ENCODE measurements at regions not wholly inside any gene's neighbourhood (a gene's known extent, or its start where the extent isn't known, plus 50 kb on each side); places are given as distances from the start of the nearest gene placed in this dataset.

DNA sequence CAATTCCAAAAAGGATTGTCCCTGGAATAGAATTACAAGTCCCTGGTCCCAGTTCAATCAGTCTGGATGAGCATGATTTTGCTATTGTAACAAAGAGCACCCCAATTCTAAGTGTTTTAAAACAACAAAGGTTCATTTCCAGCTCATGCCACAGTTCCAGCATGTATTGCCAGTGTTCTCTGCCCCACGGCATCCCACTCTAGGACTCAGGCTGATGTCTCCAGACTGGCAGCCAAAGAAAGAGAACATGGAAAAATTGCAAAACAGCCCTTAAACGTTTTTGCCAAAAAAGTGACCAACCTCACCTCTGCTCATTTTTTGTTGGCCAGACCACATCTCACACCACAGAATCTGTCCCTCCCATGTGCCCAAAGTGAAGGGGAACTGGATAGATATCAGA, 116.0 kb upstream of the PLXNC1 start:
- DNase-seq, result no peak

DNA sequence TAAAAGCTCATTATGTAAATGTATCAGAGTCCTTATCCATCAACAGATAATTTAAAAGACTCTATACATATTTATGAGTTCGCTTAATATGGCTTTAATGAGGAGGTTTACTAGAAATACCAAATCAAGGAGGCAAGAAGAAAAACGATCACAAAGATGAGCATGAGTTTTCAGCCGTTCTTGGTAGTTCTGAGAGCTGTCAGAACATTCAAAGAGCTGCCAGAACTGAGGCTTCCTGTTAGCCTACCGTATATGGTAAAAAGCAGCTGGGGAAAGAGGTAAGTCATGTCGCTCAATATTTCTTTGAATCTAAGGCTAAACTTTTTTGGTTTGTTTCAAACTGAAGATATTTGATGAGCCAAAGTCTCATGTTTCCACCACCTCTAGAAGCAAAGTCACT, 115.3 kb upstream of the PLXNC1 start:
- no peak for DNase-seq

DNA sequence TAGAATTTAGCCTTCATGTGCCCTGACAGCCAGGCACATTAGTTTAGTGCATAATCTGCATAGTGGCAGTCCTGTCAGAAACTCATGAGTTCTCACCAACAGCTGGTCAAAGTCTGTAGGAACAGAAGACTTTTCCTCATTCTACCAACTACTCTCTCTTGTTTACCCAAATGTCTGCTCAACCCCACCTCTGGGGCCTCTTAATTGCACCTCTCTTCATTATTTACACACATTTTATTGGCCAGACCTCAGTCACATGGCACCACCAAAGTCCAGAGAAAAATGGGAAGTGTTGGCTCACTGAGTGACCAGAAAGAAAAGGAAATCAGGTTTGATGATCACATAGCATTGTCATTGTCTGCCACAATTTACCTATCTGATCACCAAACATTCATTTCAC, 114.6 kb upstream of the PLXNC1 start:
- DNase-seq, result no peak

DNA sequence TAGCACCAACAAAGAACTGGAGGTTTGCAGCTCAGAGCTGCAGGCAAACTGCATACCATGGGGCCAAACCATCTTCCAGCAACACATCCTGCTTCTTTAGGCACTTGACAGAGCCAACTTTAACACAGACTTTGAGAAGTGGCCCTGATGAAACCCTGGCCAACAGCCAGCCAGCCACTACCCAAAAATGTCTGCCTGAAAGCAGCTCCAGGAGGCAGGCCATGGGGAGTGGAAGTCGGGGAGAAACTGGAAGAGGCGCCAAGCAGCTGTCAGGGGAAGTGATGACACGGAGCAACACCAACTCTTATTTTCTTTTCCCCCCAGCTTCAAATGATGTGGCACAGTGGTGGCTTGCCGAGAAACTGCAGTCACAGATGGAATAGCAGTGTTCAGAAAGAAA, 110.9 kb upstream of the PLXNC1 start:
- DNase-seq, result peak; percentile 15

DNA sequence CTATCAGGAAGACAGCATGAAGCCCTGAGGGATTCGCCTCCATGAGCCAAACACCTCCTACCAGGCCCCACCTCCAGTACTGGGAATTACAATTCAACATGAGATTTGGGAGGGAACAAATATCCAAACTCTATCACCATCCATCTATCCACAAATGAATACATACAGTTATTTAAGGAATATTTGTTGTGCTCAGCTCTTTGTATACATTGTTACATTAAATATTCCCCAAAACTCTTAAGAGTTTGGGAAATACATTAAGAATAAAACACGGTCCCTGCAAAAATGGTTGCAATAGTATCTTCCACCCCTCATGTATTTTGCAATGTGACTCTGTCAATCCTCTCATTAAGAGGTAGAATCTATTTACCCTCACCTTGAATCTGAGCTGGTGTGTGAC, 109.8 kb upstream of the PLXNC1 start:
- no peak for DNase-seq

DNA sequence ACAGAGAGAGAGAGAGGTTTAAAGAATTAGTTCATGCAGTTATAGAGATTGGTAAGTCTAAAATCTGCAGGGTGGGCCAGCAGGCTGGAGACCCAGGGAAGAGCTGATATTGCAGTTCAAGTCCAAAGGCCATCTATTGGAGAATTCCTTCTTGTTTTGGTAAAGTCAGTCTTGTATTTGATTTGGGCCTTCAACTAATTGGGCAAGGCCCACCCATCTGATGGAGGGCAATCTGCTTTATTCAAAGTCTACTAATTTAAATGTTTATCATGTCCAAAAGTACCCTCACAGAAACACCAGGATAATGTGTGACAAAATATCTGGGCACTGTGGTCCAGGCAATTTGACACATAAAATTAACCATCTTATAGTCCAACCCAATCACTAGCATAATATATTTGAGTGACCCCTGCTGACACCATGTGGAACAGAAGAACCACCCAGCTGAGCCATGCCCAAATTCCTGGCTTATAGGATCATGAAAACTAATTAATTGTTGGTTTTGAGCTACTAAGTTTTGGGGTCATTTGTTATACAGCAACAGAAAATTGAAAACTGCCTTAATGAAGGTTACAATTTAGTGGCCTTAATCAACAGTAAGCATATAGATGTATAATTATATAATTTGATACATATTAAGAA, 109.1 kb upstream of the PLXNC1 start:
- DNase-seq, result no peak

DNA sequence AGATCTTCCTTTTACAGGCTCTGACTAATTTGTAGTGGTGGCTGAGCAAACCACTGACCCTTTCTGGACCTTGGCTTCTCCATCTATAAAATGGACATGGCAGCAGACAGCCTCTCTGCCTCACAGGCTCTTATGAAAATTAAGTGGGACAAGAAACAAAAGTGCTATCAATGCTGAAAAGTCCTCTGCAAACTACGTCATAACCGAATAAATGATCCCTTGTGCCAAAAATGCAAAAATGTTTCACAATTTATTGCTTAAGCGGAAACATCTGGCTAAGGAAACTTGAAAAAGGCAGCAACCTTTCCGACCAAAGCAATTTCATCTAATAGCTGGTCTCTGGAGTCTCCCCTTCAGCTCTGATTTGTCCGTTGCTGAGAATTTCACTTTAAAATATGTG, 108.5 kb upstream of the PLXNC1 start:
- peak; percentile 22 for DNase-seq

DNA sequence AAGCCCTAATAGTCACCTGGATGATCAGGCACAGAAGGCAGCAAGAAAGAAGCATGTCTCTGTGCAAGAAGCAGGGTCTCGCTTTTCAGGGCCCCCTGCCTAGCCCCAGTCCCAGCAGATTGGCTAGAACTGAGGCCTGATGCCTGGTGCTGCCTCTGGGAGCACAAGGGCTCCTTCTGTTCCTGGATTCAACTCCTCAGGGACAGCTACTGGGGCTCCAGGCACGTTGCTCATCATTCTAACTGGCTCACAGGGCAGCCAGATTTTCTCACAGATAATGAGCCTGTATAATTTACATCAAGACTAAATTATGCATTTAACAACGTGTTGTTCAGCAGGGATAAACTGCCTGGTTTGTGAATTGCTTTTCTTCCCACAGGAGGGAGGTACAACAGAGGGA, 106.5 kb upstream of the PLXNC1 start:
- no peak for DNase-seq

DNA sequence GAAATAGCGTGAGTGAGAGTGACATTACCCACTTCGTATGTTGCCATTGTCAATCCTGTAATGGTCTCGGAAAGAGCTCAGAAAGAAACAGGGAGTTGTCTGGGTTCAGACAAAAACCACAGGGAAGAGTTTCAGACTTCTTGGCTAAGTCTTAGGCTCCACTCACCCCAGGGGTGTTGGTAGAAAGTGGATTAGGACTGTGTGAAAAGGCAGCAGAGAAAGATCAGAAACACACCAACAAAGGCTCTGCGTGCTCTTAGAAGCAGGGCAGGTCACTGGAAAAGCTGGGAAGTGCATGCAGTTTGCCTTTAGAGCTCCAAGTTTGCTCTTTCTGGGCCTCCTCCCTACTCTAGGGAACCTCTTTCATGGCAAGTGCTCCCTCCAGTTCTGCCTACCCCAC, 106.1 kb upstream of the PLXNC1 start:
- DNase-seq, result no peak

DNA sequence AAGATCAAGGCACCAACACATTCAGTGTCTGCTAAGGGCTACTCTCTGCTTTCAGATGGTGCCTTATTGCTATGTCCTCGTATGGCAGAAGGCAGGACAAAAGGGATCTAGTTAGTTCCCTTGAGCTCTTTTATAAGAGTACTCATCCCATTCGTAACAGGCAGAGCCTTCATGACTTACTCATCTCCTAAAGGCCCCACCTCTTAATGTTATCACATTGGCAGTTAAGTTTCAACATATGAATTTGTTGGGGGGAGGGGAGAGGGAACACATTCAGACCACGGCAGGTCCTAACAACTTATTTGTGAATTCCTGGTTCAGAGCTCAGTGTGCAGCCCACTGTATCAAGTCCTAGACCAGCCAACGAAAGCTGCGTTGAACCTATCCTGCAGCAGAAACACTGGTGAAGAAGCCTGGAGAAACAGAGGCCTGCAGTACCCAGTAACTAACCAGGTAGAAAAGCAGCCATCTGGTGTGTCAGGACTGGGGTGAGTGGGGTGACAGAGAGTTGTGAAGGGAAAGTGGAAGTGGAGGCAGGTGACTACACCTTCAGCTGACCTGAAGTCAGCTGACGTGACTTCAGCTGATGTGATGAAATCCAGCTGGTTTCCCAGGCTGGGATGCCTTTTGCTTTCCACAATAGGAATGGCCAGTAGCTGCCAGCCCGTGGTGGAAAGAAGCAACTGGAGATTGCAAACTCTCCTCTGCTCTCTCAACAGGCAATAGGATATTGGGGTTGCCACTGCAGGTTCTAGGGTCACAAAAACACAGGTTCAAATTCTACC, 101.6 kb upstream of the PLXNC1 start:
- DNase-seq, result no peak

DNA sequence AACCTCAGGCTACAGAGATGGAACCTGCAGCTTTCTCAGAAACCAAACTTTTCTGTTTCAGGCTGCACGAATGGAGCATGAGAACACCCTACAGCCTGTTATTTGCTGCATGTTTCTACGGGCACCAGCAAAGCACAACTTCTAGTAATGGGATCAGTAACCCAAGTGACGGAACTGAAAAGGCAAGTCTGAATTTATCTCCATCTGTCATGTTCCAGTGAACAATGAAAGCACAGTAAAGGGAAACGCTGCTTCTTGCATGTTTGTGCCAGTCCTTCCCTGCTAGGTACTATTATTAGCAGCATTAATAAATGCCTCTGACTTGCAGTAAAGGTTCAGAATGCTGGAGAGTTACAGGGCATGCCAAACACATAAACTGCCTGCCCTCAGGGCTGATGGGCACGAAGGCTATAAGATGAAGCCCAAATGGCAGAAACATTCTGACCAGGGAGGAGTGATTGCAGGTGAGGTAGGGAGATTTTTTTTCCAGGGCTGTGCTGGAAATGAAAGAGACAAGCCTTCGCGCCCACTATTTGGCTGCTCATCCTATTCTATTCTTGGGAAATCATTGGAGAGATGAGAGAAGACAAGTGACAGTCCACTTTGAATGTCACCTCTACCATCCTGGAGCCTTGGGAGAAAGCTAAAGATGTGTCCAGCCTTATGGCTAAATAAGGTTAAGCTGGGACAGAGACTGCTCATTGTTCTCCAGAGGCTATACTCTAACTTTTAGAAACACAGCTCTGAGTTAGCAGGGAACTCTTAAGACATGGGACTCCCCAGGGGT, 100.4 kb upstream of the PLXNC1 start:
- DNase-seq, result no peak

DNA sequence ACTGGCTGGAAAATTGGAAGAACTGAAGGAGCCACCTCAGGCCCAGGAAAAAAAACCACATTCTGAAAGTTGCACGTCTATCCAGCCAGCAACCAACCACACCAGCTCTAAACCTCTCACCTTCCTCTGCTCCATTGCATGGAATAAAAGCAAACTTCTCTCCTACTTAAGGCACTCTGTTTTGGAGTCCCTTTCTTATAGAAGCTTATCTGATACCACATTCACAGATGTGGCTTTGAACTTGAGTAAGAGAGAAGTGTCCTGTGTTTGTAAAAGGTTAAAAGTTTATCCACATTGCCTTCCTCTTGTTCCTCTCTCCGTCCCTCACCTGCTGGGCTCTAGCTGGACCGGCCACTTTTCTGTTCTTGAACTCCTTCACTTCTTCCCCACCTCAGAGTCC, 99.6 kb upstream of the PLXNC1 start:
- no peak for DNase-seq

DNA sequence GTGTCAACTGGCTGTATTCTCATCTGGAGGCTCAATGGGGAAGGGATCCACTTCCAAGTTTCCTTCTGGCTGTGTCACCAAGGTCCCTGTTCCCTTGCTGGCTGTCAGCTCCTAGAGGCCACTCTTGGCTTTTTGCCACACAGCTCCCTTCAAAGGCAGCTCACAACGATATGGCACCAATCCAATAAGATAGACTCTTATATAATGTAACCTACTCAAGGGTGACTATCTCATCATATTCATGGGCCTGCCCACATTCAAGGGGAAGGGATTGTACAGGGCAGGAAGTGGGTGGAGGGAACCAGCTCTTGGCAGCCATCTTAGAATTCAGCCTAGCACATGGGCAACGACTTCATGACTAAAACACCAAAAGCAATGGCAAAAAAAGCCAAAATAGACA, 98.7 kb upstream of the PLXNC1 start:
- no peak for DNase-seq

DNA sequence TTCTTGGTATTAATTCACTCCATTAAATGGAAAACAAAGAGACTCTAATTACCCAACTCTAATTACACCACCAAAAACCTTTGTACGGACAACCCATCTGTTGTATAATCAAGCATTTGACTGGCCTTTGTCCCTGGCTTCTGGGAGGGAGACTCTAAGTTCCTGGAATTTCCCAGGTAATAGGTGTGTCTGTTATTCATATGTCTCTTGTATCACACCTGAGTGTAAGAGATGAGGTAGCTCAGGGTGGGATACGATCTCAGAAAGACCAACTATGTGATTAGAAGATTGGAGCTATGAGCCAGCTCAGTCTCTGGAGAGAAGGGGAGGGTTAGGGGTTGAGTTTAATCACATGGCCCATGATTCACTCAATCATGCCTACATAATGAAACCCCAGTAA, 94.7 kb upstream of the PLXNC1 start:
- DNase-seq, result no peak

DNA sequence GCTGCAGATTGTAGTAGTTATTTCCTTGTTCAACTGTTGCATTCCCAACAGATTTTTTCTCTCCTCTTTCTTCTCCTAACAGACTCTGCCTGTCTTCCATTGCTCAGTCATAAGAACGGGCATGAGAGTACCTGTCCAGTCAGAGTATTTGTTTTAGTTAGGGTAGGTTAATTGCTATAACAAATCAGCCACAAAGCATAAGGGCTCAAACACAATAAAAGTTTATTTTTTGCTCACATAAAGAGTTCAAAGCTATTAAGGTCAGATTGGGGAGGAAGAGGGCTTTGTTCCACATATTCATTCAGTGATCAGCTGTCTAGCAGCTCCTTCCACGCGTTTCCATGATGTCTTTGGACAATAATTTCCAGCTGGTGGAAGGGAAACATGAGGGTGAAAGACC, 92.8 kb upstream of the PLXNC1 start:
- no peak for DNase-seq

DNA sequence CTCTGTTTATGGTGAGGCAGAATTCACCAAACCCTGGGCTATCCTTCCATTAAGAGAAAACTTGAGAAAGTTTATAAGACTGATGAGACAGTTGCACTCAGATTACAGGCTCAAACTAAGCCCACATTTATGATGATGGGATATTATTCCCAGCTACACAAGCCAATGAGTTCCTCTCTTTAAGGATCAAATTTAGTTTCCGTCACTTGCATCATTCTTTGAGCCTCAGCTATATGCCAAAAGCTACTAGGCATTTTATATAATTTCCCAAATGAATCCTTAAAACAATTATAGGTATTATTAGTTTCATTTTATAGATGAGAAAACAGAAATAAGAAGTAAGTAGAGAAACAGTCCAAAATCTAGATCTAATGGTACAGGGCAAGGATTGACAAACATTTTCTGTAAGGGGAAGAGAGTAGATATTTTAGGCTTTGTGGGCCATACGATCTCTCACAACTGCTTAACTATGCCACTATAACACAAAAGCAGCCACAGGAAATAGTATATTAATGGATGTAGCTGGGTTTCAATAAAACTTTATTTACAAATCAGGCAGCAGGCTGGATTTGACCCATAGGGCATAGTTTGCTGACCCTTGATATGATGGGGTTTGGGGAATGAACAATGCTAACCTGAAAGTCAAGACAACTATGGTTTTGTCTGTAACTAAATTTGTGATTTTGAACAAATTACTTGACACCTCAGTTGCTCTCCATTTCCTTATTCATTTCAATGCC, 91.8 kb upstream of the PLXNC1 start:
- no peak for DNase-seq

DNA sequence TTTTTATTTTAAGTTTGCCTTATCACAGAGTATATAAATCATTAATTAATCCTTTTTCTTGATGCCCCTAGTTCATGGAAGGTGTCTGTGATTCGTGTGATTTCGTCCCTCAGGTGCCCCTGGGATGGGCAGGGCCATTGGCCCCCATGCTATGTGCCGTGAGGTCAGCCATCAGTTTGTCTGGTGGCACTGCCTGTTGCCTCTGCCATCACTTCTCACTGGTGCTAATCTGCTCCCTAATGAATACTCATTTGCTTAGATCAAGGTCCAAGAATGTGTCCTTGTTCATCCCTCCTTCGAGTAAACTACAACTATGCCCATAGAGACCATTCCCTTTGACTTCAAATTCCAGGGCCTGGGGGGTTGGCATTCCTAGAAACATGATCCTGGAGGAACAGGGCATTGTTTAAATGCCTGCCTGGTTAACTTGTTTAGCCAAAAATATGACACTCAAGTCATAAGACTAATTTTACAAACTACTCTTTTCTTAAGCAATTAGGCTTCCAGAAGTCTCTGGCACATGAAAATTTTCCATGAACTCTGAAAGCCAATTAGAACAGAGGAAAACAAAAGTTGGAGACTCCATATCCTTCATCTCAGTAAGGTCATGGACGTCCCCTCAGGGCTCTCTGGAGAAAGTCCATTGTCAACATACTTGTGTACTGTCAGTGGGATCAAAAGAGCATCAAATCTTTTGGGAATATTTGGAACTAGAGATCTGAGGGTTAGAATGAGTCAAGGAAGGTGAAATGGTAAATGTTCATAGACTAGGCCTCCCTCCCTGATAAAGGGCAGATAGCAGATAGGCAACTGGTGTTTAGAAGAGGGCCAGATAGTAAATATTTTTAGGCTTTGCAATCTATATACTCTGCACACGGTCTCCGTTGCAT, 90.9 kb upstream of the PLXNC1 start:
- DNase-seq, result peak; percentile 66

DNA sequence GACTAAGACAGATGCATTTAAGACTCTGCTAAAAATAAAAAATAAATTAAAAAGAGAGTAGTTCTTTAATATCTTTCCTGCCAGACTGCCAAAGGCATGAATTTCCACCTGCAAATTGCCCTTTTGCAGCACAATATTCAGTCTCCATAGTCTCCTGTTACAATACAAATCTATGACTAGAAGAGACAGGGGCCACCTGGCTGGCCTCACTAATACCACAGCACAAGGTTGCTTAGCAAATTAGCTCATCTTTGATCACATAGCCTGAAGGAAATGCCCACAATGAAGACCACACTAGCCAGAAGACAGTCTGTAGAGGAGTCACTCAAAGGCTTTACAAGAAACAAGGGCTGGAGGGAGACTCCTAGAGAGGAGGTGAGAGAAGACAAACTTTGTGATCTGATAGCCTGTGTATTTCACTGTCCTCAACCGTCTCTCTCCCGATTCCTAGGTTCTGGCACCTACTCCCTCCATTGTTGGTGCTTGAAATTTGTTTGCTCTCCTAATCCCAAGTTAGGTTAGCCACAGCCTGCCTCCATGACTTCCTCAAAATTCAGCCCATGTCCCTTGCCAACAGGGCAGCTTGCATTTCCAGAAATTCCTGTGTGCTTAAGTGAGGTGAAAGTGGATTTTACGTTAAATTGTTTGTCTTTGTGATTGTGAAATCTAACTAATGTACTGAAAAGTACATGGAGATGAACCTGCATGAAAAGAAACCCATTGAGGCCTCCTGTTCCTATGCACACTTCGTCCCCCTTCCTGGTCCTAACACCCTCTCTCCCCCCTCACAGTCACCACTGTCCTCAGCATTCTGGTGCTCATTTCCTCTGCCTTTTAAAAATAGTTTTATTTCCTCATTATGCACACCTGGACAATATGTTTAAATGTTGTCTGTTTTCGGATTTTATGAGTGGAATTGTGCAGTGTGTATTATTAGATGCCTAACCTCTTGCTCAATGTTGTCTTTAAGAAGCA, 88.7 kb upstream of the PLXNC1 start:
- no peak for DNase-seq

DNA sequence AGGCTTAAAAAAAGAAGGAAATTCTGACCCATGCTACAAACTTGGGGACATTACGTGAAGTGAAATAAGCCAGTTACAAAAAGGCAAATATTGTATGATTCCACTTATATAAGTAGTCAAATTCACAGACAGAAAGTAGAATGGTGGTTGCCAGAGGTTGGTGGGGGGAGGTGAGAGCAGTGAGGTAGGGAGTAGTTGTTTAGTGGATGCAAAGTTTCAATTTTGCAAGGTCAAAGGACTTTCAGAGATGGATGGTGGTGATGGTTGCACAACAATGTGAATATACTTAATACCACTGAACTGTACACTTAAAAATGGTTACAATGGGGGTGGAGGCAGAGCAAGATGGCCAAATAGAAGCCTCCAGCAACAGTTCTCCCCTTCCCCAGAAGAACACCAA, 86.2 kb upstream of the PLXNC1 start:
- no peak for DNase-seq

DNA sequence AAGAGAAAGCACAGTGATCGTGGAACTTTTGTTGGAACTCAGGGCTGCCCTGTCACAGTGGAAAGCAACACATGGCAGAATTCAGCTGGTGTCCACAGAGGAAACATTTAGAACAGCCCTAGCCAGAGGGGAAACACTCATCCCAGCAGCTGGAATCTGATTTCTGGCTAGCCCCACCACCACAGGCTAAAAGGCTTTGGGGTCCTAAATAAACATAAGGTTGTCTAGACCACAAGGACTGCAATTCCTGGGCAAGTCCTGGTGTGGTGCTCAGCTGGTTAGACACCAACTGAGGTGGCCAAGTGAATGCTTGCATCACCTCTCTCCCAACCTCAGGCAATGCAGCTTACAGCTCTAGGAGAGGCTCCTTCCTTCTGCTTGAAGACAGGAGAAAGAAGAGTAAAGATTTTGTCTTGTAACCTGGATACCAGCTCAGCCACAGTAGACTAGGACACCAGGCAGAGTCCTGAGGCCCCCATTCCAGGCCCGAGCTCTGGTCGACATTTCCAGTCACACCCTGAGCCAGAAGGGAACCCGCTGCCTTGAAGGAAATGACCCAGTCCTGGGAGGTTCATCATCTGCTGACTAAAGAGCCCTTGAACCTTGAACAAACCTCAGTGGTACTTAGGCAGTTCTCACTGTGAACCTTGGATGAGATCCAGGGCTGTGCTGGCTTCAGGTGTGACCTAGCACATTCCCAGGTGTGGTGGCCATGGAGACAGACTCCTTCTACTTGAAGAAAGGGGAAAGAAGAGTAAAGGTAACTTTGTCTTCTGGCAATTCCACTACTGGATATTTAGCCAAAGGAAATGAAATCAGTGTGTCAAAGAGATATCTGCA, 85.4 kb upstream of the PLXNC1 start:
- no peak for DNase-seq
